A549 (cell line): ENCODE measurements at regions not wholly inside any gene's neighbourhood (a gene's known extent, or its start where the extent isn't known, plus 50 kb on each side); places are given as distances from the start of the nearest gene placed in this dataset.

ENCODE experiments used
- ATAC-seq, 2 experiments: fragments of 200-7000 bp in 1 of 2; fragments of >200 bp in 1 of 2; cut with Nextera tagmentation in 1 of 2; cut with Tn5 transposase in 1 of 2; 3 replicates each; pipeline versions ENCODE4 v1.8.0 to v1.9.1; 2018 to 2020; ENCODE audit warnings: mild to moderate bottlenecking in 1 of 2, moderate library complexity in 1 of 2
- CTCF ChIA-PET: fragments of 300-600 bp; sonication (Branson Sonifier 250); formaldehyde crosslinking; extraction: SDS; loops from one replicate; lab custom pipeline; 2021; ENCODE audit warnings: antibody characterized with exemption, inconsistent platforms; lab: Yijun Ruan, JAX
- POLR2A ChIA-PET: fragments of 350-600 bp; formaldehyde crosslinking; extraction: SDS; loops from one replicate; lab custom pipeline; 2021; ENCODE audit warnings: antibody characterized with exemption, inconsistent platforms; lab: Yijun Ruan, JAX
- DNase-seq, 2 experiments: peaks; one replicate each; pipeline versions ENCODE4 v3.0.0 to v3.0.0-alpha.2; 2011 to 2016; ENCODE audit warnings: low read depth in 1 of 2, low spot score in 1 of 2
- FAIRE-seq: peaks from 2 replicates; lab custom pipeline; 2011; peaks lifted over from hg19 to GRCh38; lab: Jason Lieb, UNC
- H3K27ac ChIP-seq, 2 experiments: fragments of >200 bp; sonication (Bioruptor Twin); formaldehyde crosslinking; 3 replicates each; pipeline ENCODE4 v1.5.1; 2016 to 2017
- H3K4me1 ChIP-seq: fragments of >200 bp; sonication (Bioruptor Twin); formaldehyde crosslinking; 3 replicates; pipeline ENCODE4 v1.6.1; 2016
- H3K4me2 ChIP-seq: fragments of >200 bp; sonication (Bioruptor Twin); formaldehyde crosslinking; 3 replicates; pipeline ENCODE4 v1.6.1; 2016
- H3K4me3 ChIP-seq: fragments of >200 bp; sonication (Bioruptor Twin); formaldehyde crosslinking; 3 replicates; pipeline ENCODE4 v1.5.1; 2016
- H3K9me3 ChIP-seq: fragments of >200 bp; sonication (Bioruptor Twin); formaldehyde crosslinking; 3 replicates; pipeline ENCODE4 v1.6.1; 2016
- CHD4 ChIP-seq: fragments of 200-600 bp; sonication (generic); IDR thresholded peaks from 2 replicates; pipeline ENCODE4 v1.6.1; 2016; ENCODE audit warnings: antibody characterized with exemption, mild to moderate bottlenecking, borderline replicate concordance
- EHF ChIP-seq: fragments of 250-450 bp; sonication (Bioruptor Pico); IDR thresholded peaks from 2 replicates; pipeline ENCODE4 v1.5.0; 2020; ENCODE audit warnings: mild to moderate bottlenecking
- EHMT2 ChIP-seq: fragments of 200-600 bp; sonication (generic); IDR thresholded peaks from 2 replicates; pipeline ENCODE4 v1.6.1; 2016; ENCODE audit warnings: antibody characterized with exemption, low read depth, mild to moderate bottlenecking, moderate library complexity
- ELK1 ChIP-seq: fragments of 150-350 bp; IDR thresholded peaks from 2 replicates; pipeline ENCODE4 v1.6.1; 2014; ENCODE audit warnings: low read depth, mild to moderate bottlenecking, low read length
- EP300 ChIP-seq, 2 experiments: fragments of >200 bp; sonication (Bioruptor Twin); formaldehyde crosslinking; IDR thresholded peaks; 2 replicates in 1 of 2; 3 replicates in 1 of 2; pipeline ENCODE4 v1.6.1; 2016 to 2017
- FOSB ChIP-seq: fragments of 250-450 bp; sonication (Bioruptor Pico); IDR thresholded peaks from 2 replicates; pipeline ENCODE4 v1.5.0; 2020; ENCODE audit warnings: mild to moderate bottlenecking, moderate library complexity
- HDAC2 ChIP-seq: fragments of 200-600 bp; sonication (generic); IDR thresholded peaks from 2 replicates; pipeline ENCODE4 v1.6.1; 2016
- HEYL ChIP-seq: fragments of 250-450 bp; sonication (Bioruptor Pico); IDR thresholded peaks from 2 replicates; pipeline ENCODE4 v1.8.0; 2021; ENCODE audit warnings: mild to moderate bottlenecking, moderate library complexity
- HOXA7 ChIP-seq: fragments of 250-450 bp; sonication (Bioruptor Pico); IDR thresholded peaks from 2 replicates; pipeline ENCODE4 v1.5.0; 2020; ENCODE audit warnings: mild to moderate bottlenecking, moderate library complexity
- JUNB ChIP-seq: fragments of >200 bp; sonication (Bioruptor Twin); formaldehyde crosslinking; IDR thresholded peaks from 2 replicates; pipeline ENCODE4 v1.6.1; 2016
- MAFK ChIP-seq: fragments of 450-650 bp; IDR thresholded peaks from 2 replicates; pipeline ENCODE4 v1.6.1; 2014; ENCODE audit not compliant: partially characterized antibody
- MYC ChIP-seq: IDR thresholded peaks from 2 replicates; pipeline ENCODE4 v1.6.1; 2012; ENCODE audit warnings: mild to moderate bottlenecking, inconsistent platforms, low read length, improper control_type of control experiment, borderline replicate concordance
- NFE2L2 ChIP-seq: fragments of 150-350 bp; conservative IDR thresholded peaks from 2 replicates; pipeline ENCODE4 v1.6.1; 2014; ENCODE audit warnings: low read length
- POLR2A ChIP-seq: IDR thresholded peaks from 2 replicates; pipeline ENCODE4 v1.6.1; 2012; ENCODE audit warnings: mild to moderate bottlenecking, low read length
- RAD21 ChIP-seq, 2 experiments: fragments of >200 bp in 1 of 2; sonication (Bioruptor Twin) in 1 of 2; formaldehyde crosslinking in 1 of 2; IDR thresholded peaks in 1 of 2; conservative IDR thresholded peaks in 1 of 2; 2 replicates in 1 of 2; 3 replicates in 1 of 2; pipeline ENCODE4 v1.6.1; 2012 to 2018; ENCODE audit warnings: inconsistent platforms in 1 of 2
- SREBF2 ChIP-seq: fragments of 450-650 bp; IDR thresholded peaks from 2 replicates; pipeline ENCODE4 v1.6.1; 2014; ENCODE audit warnings: mild to moderate bottlenecking, moderate library complexity
- TP53 ChIP-seq: fragments of 250-450 bp; sonication (Bioruptor Pico); IDR thresholded peaks from 2 replicates; pipeline ENCODE4 v1.5.0; 2021; ENCODE audit warnings: mild to moderate bottlenecking, moderate library complexity
- WGBS: methylation state at CpG from one replicate; pipeline ENCODE4 v1.1.6; 2017; ENCODE audit errors: missing lambda C conversion rate; 5-methylcytosine and 5-hydroxymethylcytosine counted together
- TF ChIP-seq, protein P1 (sequence below): fragments of >200 bp; sonication (Bioruptor Twin); formaldehyde crosslinking; IDR thresholded peaks from 3 replicates; pipeline ENCODE4 v1.5.1; 2016
- TF ChIP-seq, protein P2 (sequence below): IDR thresholded peaks from 2 replicates; pipeline ENCODE4 v1.6.1; 2012
- TF ChIP-seq, protein P3 (sequence below): IDR thresholded peaks from 2 replicates; pipeline ENCODE4 v1.6.1; 2012
- TF ChIP-seq, protein P4 (sequence below): fragments of 450-650 bp; IDR thresholded peaks from 2 replicates; pipeline ENCODE4 v1.6.1; 2014; ENCODE audit warnings: antibody characterized with exemption

- 90% methylated on average over 2 of the region's 2 CpGs for WGBS
- Histone ChIP-seq H3K9me3 (no peaks in the 10 kb centered on the region), H3K27ac (no peak overlapping the region), H3K4me2 (no peak overlapping the region), H3K4me1 (no peaks in the 10 kb centered on the region), H3K4me3 (no peak overlapping the region)
- TF ChIP-seq, protein P1, sequence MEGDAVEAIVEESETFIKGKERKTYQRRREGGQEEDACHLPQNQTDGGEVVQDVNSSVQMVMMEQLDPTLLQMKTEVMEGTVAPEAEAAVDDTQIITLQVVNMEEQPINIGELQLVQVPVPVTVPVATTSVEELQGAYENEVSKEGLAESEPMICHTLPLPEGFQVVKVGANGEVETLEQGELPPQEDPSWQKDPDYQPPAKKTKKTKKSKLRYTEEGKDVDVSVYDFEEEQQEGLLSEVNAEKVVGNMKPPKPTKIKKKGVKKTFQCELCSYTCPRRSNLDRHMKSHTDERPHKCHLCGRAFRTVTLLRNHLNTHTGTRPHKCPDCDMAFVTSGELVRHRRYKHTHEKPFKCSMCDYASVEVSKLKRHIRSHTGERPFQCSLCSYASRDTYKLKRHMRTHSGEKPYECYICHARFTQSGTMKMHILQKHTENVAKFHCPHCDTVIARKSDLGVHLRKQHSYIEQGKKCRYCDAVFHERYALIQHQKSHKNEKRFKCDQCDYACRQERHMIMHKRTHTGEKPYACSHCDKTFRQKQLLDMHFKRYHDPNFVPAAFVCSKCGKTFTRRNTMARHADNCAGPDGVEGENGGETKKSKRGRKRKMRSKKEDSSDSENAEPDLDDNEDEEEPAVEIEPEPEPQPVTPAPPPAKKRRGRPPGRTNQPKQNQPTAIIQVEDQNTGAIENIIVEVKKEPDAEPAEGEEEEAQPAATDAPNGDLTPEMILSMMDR = no peak
- TF ChIP-seq HEYL (CRISPR knock-in tag) (no peak), SREBF2 (no peak), HOXA7 (CRISPR knock-in tag) (no peak), MYC (no peak), EHMT2 (no peak), CHD4 (no peak), EP300 (IDR thresholded peaks at IDR 0.05) (no peak), JUNB (no peak), TP53 (CRISPR knock-in tag) (no peak), NFE2L2 (no peak), FOSB (CRISPR knock-in tag) (no peak), HDAC2 (no peak), EHF (no peak), ELK1 (no peak), POLR2A (no peak), RAD21 (conservative IDR thresholded peaks at IDR 0.05 in 1 of 2, IDR thresholded peaks at IDR 0.05 in 1 of 2) (no peak)
- TF ChIP-seq, protein P2, sequence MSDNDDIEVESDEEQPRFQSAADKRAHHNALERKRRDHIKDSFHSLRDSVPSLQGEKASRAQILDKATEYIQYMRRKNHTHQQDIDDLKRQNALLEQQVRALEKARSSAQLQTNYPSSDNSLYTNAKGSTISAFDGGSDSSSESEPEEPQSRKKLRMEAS = no peak
- TF ChIP-seq, protein P3, sequence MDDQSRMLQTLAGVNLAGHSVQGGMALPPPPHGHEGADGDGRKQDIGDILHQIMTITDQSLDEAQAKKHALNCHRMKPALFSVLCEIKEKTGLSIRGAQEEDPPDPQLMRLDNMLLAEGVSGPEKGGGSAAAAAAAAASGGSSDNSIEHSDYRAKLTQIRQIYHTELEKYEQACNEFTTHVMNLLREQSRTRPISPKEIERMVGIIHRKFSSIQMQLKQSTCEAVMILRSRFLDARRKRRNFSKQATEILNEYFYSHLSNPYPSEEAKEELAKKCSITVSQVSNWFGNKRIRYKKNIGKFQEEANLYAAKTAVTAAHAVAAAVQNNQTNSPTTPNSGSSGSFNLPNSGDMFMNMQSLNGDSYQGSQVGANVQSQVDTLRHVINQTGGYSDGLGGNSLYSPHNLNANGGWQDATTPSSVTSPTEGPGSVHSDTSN = no peak
- CTCF ChIA-PET = no interaction called here
- POLR2A ChIA-PET = no interaction called here
- DNase-seq (no peak), ATAC-seq (no peak), FAIRE-seq (no peak)
These were observed 174.0 kb downstream of the ARL4C start for GRCh38 chr2:234322766-234323465.

DNA sequence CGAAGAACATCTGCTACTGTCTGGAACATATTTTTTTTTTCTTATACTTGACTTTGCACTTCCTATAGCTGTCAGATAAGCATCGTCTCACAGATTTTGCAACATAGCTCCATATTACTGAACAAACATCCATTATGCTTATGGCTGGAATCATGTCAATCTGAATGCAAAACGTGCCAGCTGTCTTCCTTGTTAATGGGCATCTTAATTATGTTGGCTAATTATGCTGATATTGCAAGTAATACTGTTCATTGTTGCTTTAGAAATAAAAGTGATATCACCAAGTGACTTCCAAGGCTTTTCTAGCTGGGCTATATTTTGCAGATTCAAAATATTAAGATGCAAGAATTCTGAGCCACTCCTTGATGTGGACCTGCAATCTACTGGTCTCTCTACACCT is 176.8 kb downstream of the ARL4C start:
- WGBS = 74% methylated on average over 3 of the region's 3 CpGs
- POLR2A ChIA-PET = no interaction called here
- CTCF ChIA-PET = interaction anchor here (0.7 to 1.1 kb wide), 2 partner anchors 10 to 16 kb away, joined by 3 to 4 read pairs; no protein-coding TSS in a partner anchor
- ATAC-seq = no peak
- Histone ChIP-seq H3K27ac (peak overlapping the region in 1 of 2 experiments; percentile 4; a peak in 1 of 6 replicates), H3K9me3 (no peaks in the 10 kb centered on the region), H3K4me2 (no peak overlapping the region), H3K4me1 (no peaks in the 10 kb centered on the region), H3K4me3 (no peak overlapping the region)
- DNase-seq = no peak
- no peak for TF ChIP-seq MYC
- peak; percentile 88 for TF ChIP-seq MAFK
- no peak for FAIRE-seq

GRCh38 chr2:234318361-234318760 is 178.5 kb downstream of the ARL4C start:
- ChIA-PET CTCF (interaction anchor here (0.5 kb wide), 1 partner anchor 563 kb away, joined by 3 read pairs; no protein-coding TSS in a partner anchor), POLR2A (no interaction called here)
- ATAC-seq (no peak), FAIRE-seq (no peak), DNase-seq (no peak)
- H3K4me2 ChIP-seq = no peak overlapping the region
- H3K27ac ChIP-seq = peak overlapping the region in 1 of 2 experiments; percentile 47; a peak in 3 of 6 replicates
- WGBS = 75% methylated on average over 3 of the region's 3 CpGs
- H3K4me3 ChIP-seq = no peak overlapping the region
- H3K9me3 ChIP-seq = no peaks in the 10 kb centered on the region
- TF ChIP-seq MAFK (no peak), NFE2L2 (no peak), EHMT2 (no peak)
- TF ChIP-seq, protein P4, sequence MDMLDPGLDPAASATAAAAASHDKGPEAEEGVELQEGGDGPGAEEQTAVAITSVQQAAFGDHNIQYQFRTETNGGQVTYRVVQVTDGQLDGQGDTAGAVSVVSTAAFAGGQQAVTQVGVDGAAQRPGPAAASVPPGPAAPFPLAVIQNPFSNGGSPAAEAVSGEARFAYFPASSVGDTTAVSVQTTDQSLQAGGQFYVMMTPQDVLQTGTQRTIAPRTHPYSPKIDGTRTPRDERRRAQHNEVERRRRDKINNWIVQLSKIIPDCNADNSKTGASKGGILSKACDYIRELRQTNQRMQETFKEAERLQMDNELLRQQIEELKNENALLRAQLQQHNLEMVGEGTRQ = no peak
- no peaks in the 10 kb centered on the region for H3K4me1 ChIP-seq
